Mesodermal cell (in vitro differentiated cells): ENCODE measurements at regions not wholly inside any gene's neighbourhood (a gene's known extent, or its start where the extent isn't known, plus 50 kb on each side); places are given as distances from the start of the nearest gene placed in this dataset.

ENCODE experiments used
- H3K27ac ChIP-seq: 2 replicates; pipeline ENCODE4 v1.7.0; 2013; ENCODE audit warnings: mild to moderate bottlenecking, low read depth, low read length, moderate library complexity; ENCODE audit not compliant: severe bottlenecking
- H3K36me3 ChIP-seq: 2 replicates; pipeline ENCODE4 v1.7.1; 2013; ENCODE audit warnings: mild to moderate bottlenecking, low read length, moderate library complexity; ENCODE audit not compliant: control insufficient read depth, insufficient read depth
- H3K4me1 ChIP-seq: one replicate; pipeline ENCODE4 v1.7.1; 2013; ENCODE audit warnings: mild to moderate bottlenecking, low read length; ENCODE audit not compliant: insufficient read depth, control insufficient read depth, poor library complexity, severe bottlenecking
- H3K4me3 ChIP-seq: 2 replicates; pipeline ENCODE4 v1.7.0; 2013; ENCODE audit warnings: low read length, control low read depth, mild to moderate bottlenecking; ENCODE audit not compliant: insufficient read depth, poor library complexity, severe bottlenecking; ENCODE audit errors: extremely low read depth
- H3K9me3 ChIP-seq: 2 replicates; pipeline ENCODE4 v1.7.1; 2013; ENCODE audit warnings: mild to moderate bottlenecking, low read length, moderate library complexity; ENCODE audit not compliant: control insufficient read depth
- WGBS, 2 experiments: methylation state at CpG; one replicate each; pipeline ENCODE4 v1.1.5; 2013; ENCODE audit warnings: missing lambda C conversion rate in 2 of 2; ENCODE audit not compliant: insufficient coverage in 2 of 2; 5-methylcytosine and 5-hydroxymethylcytosine counted together

GRCh38 chr9:28942941-28943340 lies 1369.7 kb upstream of the C9orf72 start:
- H3K36me3 ChIP-seq, result no peaks in the 10 kb centered on the region
- H3K4me3 ChIP-seq, result no peak overlapping the region
- H3K27ac ChIP-seq, result no peak overlapping the region
- 96 to 100% methylated on average over 1 to 2 of the region's 2 CpGs for WGBS, 2 experiments
- no peaks in the 10 kb centered on the region for H3K4me1 ChIP-seq
- H3K9me3 ChIP-seq, result no peaks in the 10 kb centered on the region

- H3K36me3 ChIP-seq, result no peaks in the 10 kb centered on the region
- H3K27ac ChIP-seq, result no peak overlapping the region
- H3K4me1 ChIP-seq, result no peaks in the 10 kb centered on the region
- H3K9me3 ChIP-seq, result no peaks in the 10 kb centered on the region
- no peak overlapping the region for H3K4me3 ChIP-seq
Measured at GRCh38 chr9:28946648-28947047, 1373.4 kb upstream of the C9orf72 start.

DNA sequence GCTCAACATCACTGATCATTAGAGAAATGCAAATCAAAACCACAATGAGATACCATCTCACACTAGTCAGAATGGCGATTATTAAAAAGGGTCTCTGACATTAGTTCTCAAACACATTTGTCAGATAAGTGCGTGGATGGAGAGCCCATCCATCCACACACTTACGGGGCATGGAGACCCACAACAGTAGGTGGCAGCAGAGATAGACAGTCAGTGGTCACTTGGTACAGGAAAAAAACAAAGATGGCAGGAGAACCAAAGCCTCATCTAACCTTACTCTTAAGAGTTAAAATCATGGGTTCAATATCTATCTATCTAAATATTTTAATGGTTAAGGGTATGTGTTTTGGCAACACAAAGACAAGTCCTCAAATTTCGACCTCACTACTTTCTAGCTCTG lies 1378.7 kb upstream of the C9orf72 start:
- H3K4me3 ChIP-seq, result no peak overlapping the region
- 83 to 100% methylated on average over 1 to 2 of the region's 4 CpGs for WGBS, 2 experiments
- H3K27ac ChIP-seq, result no peak overlapping the region
- no peaks in the 10 kb centered on the region for H3K4me1 ChIP-seq
- H3K9me3 ChIP-seq, result no peaks in the 10 kb centered on the region
- H3K36me3 ChIP-seq, result no peaks in the 10 kb centered on the region

GRCh38 chr9:28956116-28956880 lies 1383.0 kb upstream of the C9orf72 start:
- no peaks in the 10 kb centered on the region for H3K36me3 ChIP-seq
- no peak overlapping the region for H3K27ac ChIP-seq
- no peak overlapping the region for H3K4me3 ChIP-seq
- no peaks in the 10 kb centered on the region for H3K9me3 ChIP-seq
- H3K4me1 ChIP-seq, result no peaks in the 10 kb centered on the region
- 90 to 94% methylated on average over 2 to 3 of the region's 3 CpGs for WGBS, 2 experiments

DNA sequence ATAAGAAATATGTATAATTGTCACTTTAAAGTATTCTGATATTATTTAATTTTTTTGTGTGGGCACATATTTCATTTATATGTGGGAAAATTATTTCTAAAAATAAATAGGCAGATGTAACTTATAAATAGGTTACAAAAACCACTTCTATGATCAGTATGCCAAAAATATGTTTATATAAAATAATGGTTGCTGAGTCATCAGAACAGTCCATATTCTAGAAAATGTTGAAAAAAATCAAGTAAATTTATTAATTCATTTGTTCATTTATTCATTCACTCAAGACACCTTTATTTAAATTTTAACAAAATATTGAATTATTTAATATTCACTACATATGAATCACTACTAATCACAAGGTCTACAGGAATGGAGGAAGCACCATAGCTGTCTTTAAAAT lies 1387.3 kb upstream of the C9orf72 start:
- Histone ChIP-seq H3K9me3 (no peaks in the 10 kb centered on the region), H3K4me1 (no peaks in the 10 kb centered on the region), H3K27ac (no peak overlapping the region), H3K36me3 (no peaks in the 10 kb centered on the region), H3K4me3 (no peak overlapping the region)

- no peaks in the 10 kb centered on the region for H3K36me3 ChIP-seq
- H3K4me3 ChIP-seq, result no peak overlapping the region
- 64 to 93% methylated on average over 2 to 3 of the region's 3 CpGs for WGBS, 2 experiments
- no peak overlapping the region for H3K27ac ChIP-seq
- no peaks in the 10 kb centered on the region for H3K9me3 ChIP-seq
- no peaks in the 10 kb centered on the region for H3K4me1 ChIP-seq
Measured at GRCh38 chr9:28961623-28962022, 1388.3 kb upstream of the C9orf72 start.

GRCh38 chr9:28967226-28967625 lies 1393.9 kb upstream of the C9orf72 start:
- Histone ChIP-seq H3K36me3 (no peaks in the 10 kb centered on the region), H3K4me3 (no peak overlapping the region), H3K4me1 (no peaks in the 10 kb centered on the region), H3K9me3 (no peaks in the 10 kb centered on the region), H3K27ac (no peak overlapping the region)

DNA sequence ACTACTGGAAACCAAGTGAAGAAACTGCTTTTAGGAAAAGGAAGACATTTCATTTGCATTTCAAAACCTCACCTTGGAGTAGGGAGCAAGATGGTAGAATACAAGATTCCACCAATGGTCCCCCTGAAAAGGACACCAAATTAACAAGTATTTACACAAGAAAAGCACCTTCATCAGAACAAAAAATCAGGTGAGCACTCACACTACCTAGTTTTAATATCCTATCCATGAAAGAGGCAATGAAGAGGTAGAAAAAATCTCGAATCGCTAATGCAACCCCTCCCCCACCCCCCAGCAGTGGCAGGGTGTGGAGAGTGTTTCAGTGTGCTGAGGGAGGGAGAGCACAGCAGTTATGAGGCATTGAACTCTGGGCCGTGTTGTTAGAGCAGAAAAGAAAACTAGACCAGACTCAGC lies 1397.0 kb upstream of the C9orf72 start:
- no peaks in the 10 kb centered on the region for H3K36me3 ChIP-seq
- no CpG with 5 or more reads among the region's 3 CpGs for WGBS, 2 experiments
- no peaks in the 10 kb centered on the region for H3K9me3 ChIP-seq
- no peak overlapping the region for H3K27ac ChIP-seq
- H3K4me1 ChIP-seq, result no peaks in the 10 kb centered on the region
- H3K4me3 ChIP-seq, result no peak overlapping the region

GRCh38 chr9:28971881-28972280 lies 1398.6 kb upstream of the C9orf72 start:
- H3K4me3 ChIP-seq, result no peak overlapping the region
- no peaks in the 10 kb centered on the region for H3K36me3 ChIP-seq
- no peaks in the 10 kb centered on the region for H3K4me1 ChIP-seq
- H3K9me3 ChIP-seq, result no peaks in the 10 kb centered on the region
- H3K27ac ChIP-seq, result no peak overlapping the region
- WGBS, 2 experiments, result 0% methylated on average over 1 of the region's 2 CpGs; no CpG with 5 or more reads in 1 of the 2 experiments

DNA sequence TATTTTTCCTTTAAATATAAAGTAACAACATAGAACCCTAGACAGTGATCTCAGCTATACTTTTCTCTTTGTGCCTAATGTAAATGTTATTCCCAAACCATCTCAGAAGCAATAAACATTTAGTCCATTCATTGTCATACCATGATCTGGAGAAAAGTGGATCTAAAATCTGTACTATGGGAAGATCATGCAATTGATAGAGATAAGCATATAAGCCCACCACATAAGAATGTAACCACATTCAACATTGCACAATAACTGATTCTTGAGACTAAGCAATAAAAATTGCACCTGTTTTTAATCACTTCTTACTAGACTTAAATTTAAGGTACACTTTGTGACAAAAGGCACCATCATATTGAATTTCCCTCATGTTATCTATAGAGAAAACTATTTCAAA lies 1403.0 kb upstream of the C9orf72 start:
- no peaks in the 10 kb centered on the region for H3K9me3 ChIP-seq

GRCh38 chr9:28976684-28977083 lies 1403.4 kb upstream of the C9orf72 start:
- Histone ChIP-seq H3K36me3 (no peaks in the 10 kb centered on the region), H3K4me3 (no peak overlapping the region), H3K9me3 (no peaks in the 10 kb centered on the region), H3K4me1 (no peaks in the 10 kb centered on the region), H3K27ac (no peak overlapping the region)
- no CpG with 5 or more reads among the region's 1 CpG for WGBS, 2 experiments

More for the DNA sequence above, 1403.0 kb upstream of the C9orf72 start:
- Histone ChIP-seq H3K4me1 (no peaks in the 10 kb centered on the region), H3K36me3 (no peaks in the 10 kb centered on the region), H3K27ac (no peak overlapping the region), H3K4me3 (no peak overlapping the region)
